GM12878 (cell line): ENCODE measurements at regions not wholly inside any gene's neighbourhood (a gene's known extent, or its start where the extent isn't known, plus 50 kb on each side); places are given as distances from the start of the nearest gene placed in this dataset.

Experiments
- ATAC-seq: fragments of 200-7000 bp; cut with Tn5 transposase; 3 replicates; pipeline ENCODE4 v1.9.1; 2020; ENCODE audit warnings: mild to moderate bottlenecking, moderate library complexity
- BruUV-seq: library from RNA; stranded (reverse); fragments of 400-500 nt; replicated peaks from 2 replicates; lab custom pipeline; 2021; lab: Mats Ljungman, UMichigan
- CTCF ChIA-PET: fragments of 300-600 bp; sonication (Branson Sonifier 250); formaldehyde crosslinking; extraction: SDS; loops from one replicate; lab custom pipeline; 2021; ENCODE audit warnings: inconsistent platforms; lab: Yijun Ruan, JAX
- POLR2A ChIA-PET: fragments of 350-600 bp; formaldehyde crosslinking; extraction: SDS; loops from one replicate; lab custom pipeline; 2021; ENCODE audit warnings: inconsistent platforms; lab: Charles Lee
- RAD21 ChIA-PET: fragments of 300-600 bp; sonication (Branson Sonifier 250); formaldehyde crosslinking; loops from one replicate; lab custom pipeline; 2023; ENCODE audit warnings: antibody characterized with exemption; ENCODE audit not compliant: unreplicated experiment; lab: Charles Lee
- SMC1A ChIA-PET: fragments of 300-600 bp; sonication (Branson Sonifier 250); formaldehyde crosslinking; loops from one replicate; lab custom pipeline; 2023; ENCODE audit not compliant: unreplicated experiment, uncharacterized antibody; lab: Charles Lee
- DNase-seq: peaks from one replicate; pipeline ENCODE4 v3.0.0-alpha.2; 2011; ENCODE audit warnings: low read depth, low spot score
- FAIRE-seq: peaks from 3 replicates; lab custom pipeline; 2011; peaks lifted over from hg19 to GRCh38; lab: Jason Lieb, UNC
- H2AFZ ChIP-seq: 2 replicates; pipeline ENCODE4 v1.6.0; 2011; ENCODE audit warnings: low read depth, low read length, control low read depth; ENCODE audit not compliant: control insufficient read depth
- H3K27ac ChIP-seq: 2 replicates; pipeline ENCODE4 v1.5.1; 2011; ENCODE audit warnings: control low read depth; ENCODE audit not compliant: control insufficient read depth, insufficient read depth
- H3K27me3 ChIP-seq, 2 experiments: replicated peaks in 1 of 2; 2 replicates each; pipeline versions ENCODE4 v1.6.0 to v1.6.1; 2011; ENCODE audit warnings: low read length in 1 of 2; ENCODE audit not compliant: control insufficient read depth in 2 of 2, insufficient read depth in 2 of 2
- H3K36me3 ChIP-seq, 2 experiments: 2 replicates each; pipeline ENCODE4 v1.5.1; 2011; ENCODE audit warnings: low read length in 1 of 2; ENCODE audit not compliant: control insufficient read depth in 2 of 2, insufficient read depth in 2 of 2
- H3K4me1 ChIP-seq: 2 replicates; pipeline ENCODE4 v1.6.1; 2011; ENCODE audit warnings: mild to moderate bottlenecking, low read length, moderate library complexity, mixed read lengths; ENCODE audit not compliant: control insufficient read depth, insufficient read depth
- H3K4me2 ChIP-seq: 2 replicates; pipeline ENCODE4 v1.6.0; 2011; ENCODE audit warnings: control low read depth; ENCODE audit not compliant: control insufficient read depth, insufficient read depth
- H3K4me3 ChIP-seq: fragments of 200-600 bp; sonication (generic); 2 replicates; pipeline ENCODE4 v1.5.1; 2016
- H3K79me2 ChIP-seq: 2 replicates; pipeline ENCODE4 v1.6.0; 2011; ENCODE audit warnings: low read length; ENCODE audit not compliant: control insufficient read depth, insufficient read depth
- H3K9ac ChIP-seq: 2 replicates; pipeline ENCODE4 v1.8.0; 2011; ENCODE audit warnings: low read length, control low read depth, mixed read lengths; ENCODE audit not compliant: control insufficient read depth, insufficient read depth
- H3K9me3 ChIP-seq: replicated peaks from 3 replicates; pipeline ENCODE4 v1.5.1; 2011; ENCODE audit warnings: mild to moderate bottlenecking, low read length; ENCODE audit not compliant: control insufficient read depth, insufficient read depth
- H4K20me1 ChIP-seq: 2 replicates; pipeline ENCODE4 v1.6.0; 2011; ENCODE audit not compliant: control insufficient read depth, insufficient read depth
- CUX1 ChIP-seq: IDR thresholded peaks from 2 replicates; pipeline ENCODE4 v1.6.1; 2012; ENCODE audit warnings: improper control_type of control experiment, low read depth, low read length; ENCODE audit not compliant: insufficient replicate concordance
- DPF2 ChIP-seq: fragments of 450-650 bp; IDR thresholded peaks from 2 replicates; pipeline ENCODE4 v1.6.1; 2017; ENCODE audit warnings: mild to moderate bottlenecking
- KAT2A ChIP-seq: conservative IDR thresholded peaks from 2 replicates; pipeline ENCODE4 v1.6.1; 2011; ENCODE audit warnings: low read depth, low read length; ENCODE audit not compliant: control insufficient read depth
- NR2C1 ChIP-seq: fragments of 450-650 bp; IDR thresholded peaks from 2 replicates; pipeline ENCODE4 v1.6.1; 2017; ENCODE audit warnings: antibody characterized with exemption, mild to moderate bottlenecking, moderate library complexity
- WGBS: methylation state at CpG from one replicate; pipeline ENCODE4 v1.1.6; 2016; ENCODE audit warnings: low lambda C conversion rate; ENCODE audit not compliant: insufficient replicate concordance, insufficient coverage; ENCODE audit errors: missing lambda C conversion rate; 5-methylcytosine and 5-hydroxymethylcytosine counted together
- in situ Hi-C: fragments of 300-500 bp; cut with MboI; formaldehyde crosslinking; loops from 9 replicates; pipeline ENCODE4 v1.14.3; 2018; ENCODE audit warnings: mixed read lengths
- intact Hi-C: fragments of 100-400 bp; cut with micrococcal nuclease; formaldehyde crosslinking; loops from one replicate; pipeline ENCODE4 v1.14.2; 2022; ENCODE audit not compliant: unreplicated experiment
- TF ChIP-seq, protein P1 (sequence below): fragments of 450-650 bp; IDR thresholded peaks from 2 replicates; pipeline ENCODE4 v1.6.1; 2017; ENCODE audit warnings: mild to moderate bottlenecking, low read depth, inconsistent platforms; ENCODE audit not compliant: poor library complexity, severe bottlenecking
- TF ChIP-seq, protein P2 (sequence below): IDR thresholded peaks from 2 replicates; pipeline ENCODE4 v1.6.1; 2012; ENCODE audit warnings: low read depth, low read length, improper control_type of control experiment

DNA sequence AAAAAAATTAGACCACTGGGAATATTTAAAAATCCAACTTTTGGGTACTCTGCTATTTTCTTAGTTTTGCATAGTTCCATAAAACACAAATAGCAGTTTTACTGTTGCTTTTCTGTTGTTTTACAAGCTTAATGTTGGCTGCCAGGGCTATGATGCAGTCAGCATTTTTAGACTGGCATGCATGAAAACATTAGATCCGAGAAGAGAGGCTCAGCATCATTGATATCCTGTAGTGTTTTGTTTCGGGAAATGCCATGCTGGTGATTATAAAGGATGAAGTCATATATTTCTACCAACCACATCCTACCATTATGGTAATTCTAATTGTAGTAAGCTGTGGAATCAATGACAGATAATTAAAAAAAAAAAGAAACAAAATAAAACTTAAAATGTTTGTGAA lies 104.6 kb downstream of the MBL2 start:
- ChIA-PET RAD21 (no interaction called here), SMC1A (no interaction called here), CTCF (interaction anchor here (0.7 kb wide), 1 partner anchor 919 kb away, joined by 5 read pairs; no protein-coding TSS in a partner anchor), POLR2A (no interaction called here)
- Histone ChIP-seq H3K9me3 (no peaks in the 10 kb centered on the region), H3K4me3 (no peak overlapping the region), H3K36me3 (no peaks in the 10 kb centered on the region), H4K20me1 (no peaks in the 10 kb centered on the region), H3K79me2 (no peaks in the 10 kb centered on the region), H2AFZ (no peak overlapping the region), H3K4me1 (no peaks in the 10 kb centered on the region), H3K27me3 (no peaks in the 10 kb centered on the region), H3K27ac (no peak overlapping the region), H3K4me2 (no peak overlapping the region), H3K9ac (no peak overlapping the region)
- WGBS = 0% methylated on average over 2 of the region's 2 CpGs
- DNase-seq (no peak), ATAC-seq (no peak), FAIRE-seq (no peak)
- intact Hi-C loops (no loop called here), in situ Hi-C loops (no loop called here)
- BruUV-seq = no TSS peak
- TF ChIP-seq CUX1 = no peak
- no peak for TF ChIP-seq KAT2A
- TF ChIP-seq, protein P1, sequence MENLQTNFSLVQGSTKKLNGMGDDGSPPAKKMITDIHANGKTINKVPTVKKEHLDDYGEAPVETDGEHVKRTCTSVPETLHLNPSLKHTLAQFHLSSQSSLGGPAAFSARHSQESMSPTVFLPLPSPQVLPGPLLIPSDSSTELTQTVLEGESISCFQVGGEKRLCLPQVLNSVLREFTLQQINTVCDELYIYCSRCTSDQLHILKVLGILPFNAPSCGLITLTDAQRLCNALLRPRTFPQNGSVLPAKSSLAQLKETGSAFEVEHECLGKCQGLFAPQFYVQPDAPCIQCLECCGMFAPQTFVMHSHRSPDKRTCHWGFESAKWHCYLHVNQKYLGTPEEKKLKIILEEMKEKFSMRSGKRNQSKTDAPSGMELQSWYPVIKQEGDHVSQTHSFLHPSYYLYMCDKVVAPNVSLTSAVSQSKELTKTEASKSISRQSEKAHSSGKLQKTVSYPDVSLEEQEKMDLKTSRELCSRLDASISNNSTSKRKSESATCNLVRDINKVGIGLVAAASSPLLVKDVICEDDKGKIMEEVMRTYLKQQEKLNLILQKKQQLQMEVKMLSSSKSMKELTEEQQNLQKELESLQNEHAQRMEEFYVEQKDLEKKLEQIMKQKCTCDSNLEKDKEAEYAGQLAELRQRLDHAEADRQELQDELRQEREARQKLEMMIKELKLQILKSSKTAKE = no peak
- TF ChIP-seq DPF2 = no peak
- TF ChIP-seq NR2C1 = no peak
- TF ChIP-seq, protein P2, sequence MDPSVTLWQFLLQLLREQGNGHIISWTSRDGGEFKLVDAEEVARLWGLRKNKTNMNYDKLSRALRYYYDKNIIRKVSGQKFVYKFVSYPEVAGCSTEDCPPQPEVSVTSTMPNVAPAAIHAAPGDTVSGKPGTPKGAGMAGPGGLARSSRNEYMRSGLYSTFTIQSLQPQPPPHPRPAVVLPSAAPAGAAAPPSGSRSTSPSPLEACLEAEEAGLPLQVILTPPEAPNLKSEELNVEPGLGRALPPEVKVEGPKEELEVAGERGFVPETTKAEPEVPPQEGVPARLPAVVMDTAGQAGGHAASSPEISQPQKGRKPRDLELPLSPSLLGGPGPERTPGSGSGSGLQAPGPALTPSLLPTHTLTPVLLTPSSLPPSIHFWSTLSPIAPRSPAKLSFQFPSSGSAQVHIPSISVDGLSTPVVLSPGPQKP = no peak
